DND-41 (cell line): ENCODE measurements at regions not wholly inside any gene's neighbourhood (a gene's known extent, or its start where the extent isn't known, plus 50 kb on each side); places are given as distances from the start of the nearest gene placed in this dataset.

Experiments
- EZH2 ChIP-seq: IDR thresholded peaks from 3 replicates; pipeline ENCODE4 v1.6.1; 2012; ENCODE audit warnings: borderline replicate concordance, low read depth, mild to moderate bottlenecking, moderate library complexity, low read length, inconsistent platforms; ENCODE audit not compliant: severe bottlenecking
- TF ChIP-seq, protein P1 (sequence below): IDR thresholded peaks from 2 replicates; pipeline ENCODE4 v1.5.1; 2012; ENCODE audit warnings: borderline replicate concordance, low read length, moderate library complexity, mild to moderate bottlenecking; ENCODE audit not compliant: poor library complexity, severe bottlenecking; ENCODE audit errors: extremely low read depth

DNA sequence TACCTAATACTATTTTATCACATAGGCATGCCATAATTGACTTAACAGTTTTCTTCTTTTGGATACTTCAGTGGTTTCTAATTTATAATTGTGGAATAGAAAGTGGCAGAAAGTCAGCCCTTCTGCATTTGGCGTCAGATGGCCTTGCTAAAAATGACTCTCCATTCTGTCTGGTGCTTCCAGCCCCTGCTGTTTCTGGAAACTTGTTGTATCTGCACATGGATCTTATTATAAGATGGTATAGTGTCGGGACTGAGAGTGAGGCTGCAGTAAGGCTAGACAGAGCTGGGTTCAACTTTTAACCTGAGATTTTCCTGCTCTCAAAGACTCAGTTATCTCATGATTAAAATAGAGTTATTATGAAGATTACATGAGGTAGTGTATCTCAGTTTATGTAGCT is 74.8 kb upstream of the WDR72 start:
- TF ChIP-seq, protein P1, sequence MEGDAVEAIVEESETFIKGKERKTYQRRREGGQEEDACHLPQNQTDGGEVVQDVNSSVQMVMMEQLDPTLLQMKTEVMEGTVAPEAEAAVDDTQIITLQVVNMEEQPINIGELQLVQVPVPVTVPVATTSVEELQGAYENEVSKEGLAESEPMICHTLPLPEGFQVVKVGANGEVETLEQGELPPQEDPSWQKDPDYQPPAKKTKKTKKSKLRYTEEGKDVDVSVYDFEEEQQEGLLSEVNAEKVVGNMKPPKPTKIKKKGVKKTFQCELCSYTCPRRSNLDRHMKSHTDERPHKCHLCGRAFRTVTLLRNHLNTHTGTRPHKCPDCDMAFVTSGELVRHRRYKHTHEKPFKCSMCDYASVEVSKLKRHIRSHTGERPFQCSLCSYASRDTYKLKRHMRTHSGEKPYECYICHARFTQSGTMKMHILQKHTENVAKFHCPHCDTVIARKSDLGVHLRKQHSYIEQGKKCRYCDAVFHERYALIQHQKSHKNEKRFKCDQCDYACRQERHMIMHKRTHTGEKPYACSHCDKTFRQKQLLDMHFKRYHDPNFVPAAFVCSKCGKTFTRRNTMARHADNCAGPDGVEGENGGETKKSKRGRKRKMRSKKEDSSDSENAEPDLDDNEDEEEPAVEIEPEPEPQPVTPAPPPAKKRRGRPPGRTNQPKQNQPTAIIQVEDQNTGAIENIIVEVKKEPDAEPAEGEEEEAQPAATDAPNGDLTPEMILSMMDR = no peak
- no peak for TF ChIP-seq EZH2
